ENCODE measurements at regions not wholly inside any gene's neighbourhood (a gene's known extent, or its start where the extent isn't known, plus 50 kb on each side); places are given as distances from the start of the nearest gene placed in this dataset.
"Not testable (repeated sequence)": the region's sequence is repeated elsewhere in the genome, so short reads cannot be mapped to it uniquely, and the experiment has no call there.

- no peak for DNase-seq
Measured at GRCh38 chr1:114260805-114261484, 107.3 kb upstream of the SYT6 start.

- DNase-seq, result no peak
Measured at GRCh38 chr1:114259511-114260160, 106.0 kb upstream of the SYT6 start.

GRCh38 chr1:114258633-114259032 is 105.0 kb upstream of the SYT6 start:
- DNase-seq, result no peak

GRCh38 chr1:114258074-114258473 is 104.4 kb upstream of the SYT6 start:
- no peak for DNase-seq

- DNase-seq, result no peak
Measured at GRCh38 chr1:114257554-114257953, 103.9 kb upstream of the SYT6 start.

GRCh38 chr1:114253900-114254299 is 100.2 kb upstream of the SYT6 start:
- no peak for DNase-seq

GRCh38 chr1:114251573-114251939 is 97.9 kb upstream of the SYT6 start:
- no peak for DNase-seq

- DNase-seq, result no peak
Measured at GRCh38 chr1:114250683-114251572, 97.3 kb upstream of the SYT6 start.

- DNase-seq, result no peak
Measured at GRCh38 chr1:114249691-114250090, 96.0 kb upstream of the SYT6 start.

GRCh38 chr1:114248162-114248561 is 94.5 kb upstream of the SYT6 start:
- DNase-seq, result no peak

GRCh38 chr1:114242531-114243210 is 89.0 kb upstream of the SYT6 start:
- DNase-seq, result not testable (repeated sequence)

GRCh38 chr1:114238053-114238452 is 84.4 kb upstream of the SYT6 start:
- DNase-seq, result no peak

- no peak for DNase-seq
Measured at GRCh38 chr1:114236517-114236916, 82.8 kb upstream of the SYT6 start.

GRCh38 chr1:114235960-114236359 is 82.3 kb upstream of the SYT6 start:
- no peak for DNase-seq

GRCh38 chr1:114235281-114235680 is 81.6 kb upstream of the SYT6 start:
- DNase-seq, result no peak

- DNase-seq, result no peak
Measured at GRCh38 chr1:114234408-114235124, 80.9 kb upstream of the SYT6 start.

- DNase-seq, result no peak
Measured at GRCh38 chr1:114232691-114233090, 79.0 kb upstream of the SYT6 start.

- DNase-seq, result no peak
Measured at GRCh38 chr1:114231301-114231700, 77.6 kb upstream of the SYT6 start.

GRCh38 chr1:114229368-114229767 is 75.7 kb upstream of the SYT6 start:
- no peak for DNase-seq

GRCh38 chr1:114227059-114227458 is 73.4 kb upstream of the SYT6 start:
- no peak for DNase-seq

GRCh38 chr1:114224196-114224907 is 70.7 kb upstream of the SYT6 start:
- DNase-seq, result no peak

- DNase-seq, result no peak
Measured at GRCh38 chr1:114222920-114223319, 69.3 kb upstream of the SYT6 start.
